Karpas-422 (cell line): ENCODE measurements at regions not wholly inside any gene's neighbourhood (a gene's known extent, or its start where the extent isn't known, plus 50 kb on each side); places are given as distances from the start of the nearest gene placed in this dataset.

Experiments
- DNase-seq: peaks from one replicate; pipeline ENCODE4 v3.0.0-alpha.2; 2015
- H2AFZ ChIP-seq: fragments of 200-600 bp; sonication (generic); 2 replicates; pipeline ENCODE4 v1.6.1; 2014; ENCODE audit warnings: antibody characterized with exemption, low read length, mixed read lengths
- H3K27ac ChIP-seq: fragments of 200-600 bp; sonication (generic); 2 replicates; pipeline ENCODE4 v1.5.1; 2014; ENCODE audit warnings: mild to moderate bottlenecking, low read length, moderate library complexity
- H3K27me3 ChIP-seq: fragments of 200-600 bp; sonication (generic); 2 replicates; pipeline ENCODE4 v1.6.1; 2014; ENCODE audit warnings: low read length, mixed read lengths
- H3K36me3 ChIP-seq: fragments of 200-600 bp; sonication (generic); 2 replicates; pipeline ENCODE4 v1.6.1; 2014; ENCODE audit warnings: low read length, mixed read lengths; ENCODE audit not compliant: insufficient read depth
- H3K4me1 ChIP-seq: fragments of 200-600 bp; sonication (generic); 2 replicates; pipeline ENCODE4 v1.6.1; 2014; ENCODE audit warnings: mild to moderate bottlenecking, low read length, mixed read lengths
- H3K4me2 ChIP-seq: fragments of 200-600 bp; sonication (generic); 2 replicates; pipeline ENCODE4 v1.6.1; 2014; ENCODE audit warnings: low read length, low read depth, mild to moderate bottlenecking; ENCODE audit not compliant: poor library complexity, severe bottlenecking
- H3K4me3 ChIP-seq: fragments of 200-600 bp; sonication (generic); 2 replicates; pipeline ENCODE4 v1.5.1; 2014; ENCODE audit warnings: mild to moderate bottlenecking, antibody characterized with exemption, low read length, mixed read lengths
- H3K79me2 ChIP-seq: fragments of 200-600 bp; sonication (generic); 2 replicates; pipeline ENCODE4 v1.6.1; 2014; ENCODE audit warnings: mild to moderate bottlenecking, low read length, mixed read lengths
- H3K9ac ChIP-seq: fragments of 200-600 bp; sonication (generic); 2 replicates; pipeline ENCODE4 v1.6.0; 2014; ENCODE audit warnings: low read length
- H3K9me2 ChIP-seq: fragments of 200-600 bp; sonication (generic), shearing (Covaris generic); replicated peaks from 2 replicates; pipeline ENCODE4 v1.6.0; 2014; ENCODE audit warnings: mild to moderate bottlenecking, low read length, moderate library complexity; ENCODE audit not compliant: insufficient read depth
- H3K9me3 ChIP-seq: fragments of 300-700, 200-600 bp; sonication (generic); 2 replicates; pipeline ENCODE4 v1.6.1; 2014; ENCODE audit warnings: low read length, mixed read lengths
- H4K20me1 ChIP-seq: fragments of 200-600 bp; sonication (generic); 2 replicates; pipeline ENCODE4 v1.6.1; 2014; ENCODE audit warnings: mild to moderate bottlenecking, antibody characterized with exemption, low read length, low read depth; ENCODE audit not compliant: insufficient read depth

GRCh38 chr18:72630991-72631390 lies 86.8 kb upstream of the CBLN2 start:
- Histone ChIP-seq H4K20me1 (no peaks in the 10 kb centered on the region), H3K4me1 (no peaks in the 10 kb centered on the region), H3K27me3 (no peaks in the 10 kb centered on the region), H3K9ac (no peak overlapping the region), H3K27ac (no peak overlapping the region), H3K4me3 (no peak overlapping the region), H3K9me2 (no peaks in the 10 kb centered on the region; the same call in 1 of the 2 replicates), H2AFZ (no peak overlapping the region), H3K36me3 (no peaks in the 10 kb centered on the region), H3K4me2 (no peak overlapping the region), H3K9me3 (peaks cover 22% of the 10 kb centered on the region), H3K79me2 (no peaks in the 10 kb centered on the region)
- no peak for DNase-seq

- no peak for DNase-seq
- H3K9ac ChIP-seq = no peak overlapping the region
- no peaks in the 10 kb centered on the region for H3K9me2 ChIP-seq
- no peaks in the 10 kb centered on the region for H3K27me3 ChIP-seq
- H2AFZ ChIP-seq = no peak overlapping the region
- H3K4me2 ChIP-seq = no peak overlapping the region
- no peak overlapping the region for H3K4me3 ChIP-seq
- H3K79me2 ChIP-seq = no peaks in the 10 kb centered on the region
- H3K36me3 ChIP-seq = no peaks in the 10 kb centered on the region
- peaks cover 34% of the 10 kb centered on the region for H3K9me3 ChIP-seq
- H3K27ac ChIP-seq = no peak overlapping the region
- H4K20me1 ChIP-seq = no peaks in the 10 kb centered on the region
- no peaks in the 10 kb centered on the region for H3K4me1 ChIP-seq
Measured at GRCh38 chr18:72623444-72623843, 79.3 kb upstream of the CBLN2 start.

GRCh38 chr18:72613534-72613930 lies 69.4 kb upstream of the CBLN2 start:
- Histone ChIP-seq H3K4me1 (no peaks in the 10 kb centered on the region), H3K27me3 (no peaks in the 10 kb centered on the region), H3K79me2 (no peaks in the 10 kb centered on the region), H3K9me3 (peaks cover 32% of the 10 kb centered on the region), H4K20me1 (no peaks in the 10 kb centered on the region), H2AFZ (no peak overlapping the region), H3K36me3 (no peaks in the 10 kb centered on the region), H3K9me2 (no peaks in the 10 kb centered on the region), H3K27ac (no peak overlapping the region), H3K9ac (no peak overlapping the region), H3K4me2 (no peak overlapping the region), H3K4me3 (no peak overlapping the region)
- DNase-seq = no peak

DNA sequence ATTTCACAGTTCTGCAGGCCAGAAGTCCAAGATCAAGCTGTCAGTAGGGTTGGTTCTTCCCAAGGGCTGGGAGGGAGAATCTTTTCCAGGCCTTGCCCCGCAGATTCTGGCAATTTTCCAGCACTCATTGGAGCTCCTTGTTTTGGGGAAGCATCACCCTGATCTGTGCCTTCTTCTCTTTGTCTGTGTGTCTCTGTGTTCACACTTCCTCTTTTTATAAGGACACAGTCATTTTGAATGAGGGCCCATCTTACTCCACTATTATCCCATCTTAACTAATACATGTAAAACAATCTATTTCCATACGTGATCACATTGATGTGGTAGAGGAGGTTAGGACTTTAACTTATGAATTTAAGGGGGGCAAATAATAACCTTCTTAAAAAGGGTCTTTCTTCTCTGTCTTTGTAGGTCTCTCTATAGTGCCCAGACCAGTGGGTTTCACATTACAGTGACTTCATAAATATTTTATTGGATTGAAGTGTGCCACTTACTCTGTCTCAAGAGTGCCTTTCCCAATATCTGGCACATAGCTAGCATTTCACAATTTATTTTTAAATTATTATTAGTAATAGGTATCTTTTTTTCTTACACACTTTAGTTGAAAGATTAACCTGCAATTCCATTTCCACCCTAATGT lies 68.9 kb upstream of the CBLN2 start:
- Histone ChIP-seq H3K9ac (no peak overlapping the region), H3K36me3 (no peaks in the 10 kb centered on the region), H3K27me3 (no peaks in the 10 kb centered on the region), H3K79me2 (no peaks in the 10 kb centered on the region), H3K4me3 (no peak overlapping the region), H3K4me2 (no peak overlapping the region), H3K9me2 (no peaks in the 10 kb centered on the region), H3K9me3 (peaks cover 27% of the 10 kb centered on the region), H3K4me1 (no peaks in the 10 kb centered on the region), H4K20me1 (no peaks in the 10 kb centered on the region), H3K27ac (no peak overlapping the region), H2AFZ (no peak overlapping the region)
- no peak for DNase-seq

GRCh38 chr18:72605376-72605775 lies 61.2 kb upstream of the CBLN2 start:
- Histone ChIP-seq H3K9ac (no peak overlapping the region), H3K9me2 (no peaks in the 10 kb centered on the region), H3K9me3 (peaks cover 43% of the 10 kb centered on the region), H4K20me1 (no peaks in the 10 kb centered on the region), H3K27ac (no peak overlapping the region), H3K4me3 (no peak overlapping the region), H3K4me2 (no peak overlapping the region), H2AFZ (no peak overlapping the region), H3K4me1 (no peaks in the 10 kb centered on the region), H3K27me3 (no peaks in the 10 kb centered on the region), H3K79me2 (no peaks in the 10 kb centered on the region), H3K36me3 (no peaks in the 10 kb centered on the region)
- DNase-seq = no peak

- Histone ChIP-seq H3K79me2 (no peaks in the 10 kb centered on the region), H3K9ac (no peak overlapping the region)
Measured at GRCh38 chr18:72601944-72602343, 57.8 kb upstream of the CBLN2 start.

GRCh38 chr18:72601481-72601880 lies 57.3 kb upstream of the CBLN2 start:
- Histone ChIP-seq H3K27ac (no peak overlapping the region), H2AFZ (no peak overlapping the region), H3K79me2 (no peaks in the 10 kb centered on the region), H4K20me1 (no peaks in the 10 kb centered on the region), H3K4me2 (no peak overlapping the region), H3K9ac (no peak overlapping the region), H3K4me3 (no peak overlapping the region), H3K9me2 (no peaks in the 10 kb centered on the region), H3K27me3 (no peaks in the 10 kb centered on the region), H3K36me3 (no peaks in the 10 kb centered on the region), H3K9me3 (peaks cover 60% of the 10 kb centered on the region), H3K4me1 (no peaks in the 10 kb centered on the region)
- no peak for DNase-seq

More at GRCh38 chr18:72601944-72602343, 57.8 kb upstream of the CBLN2 start:
- DNase-seq = no peak
- Histone ChIP-seq H3K27ac (no peak overlapping the region), H3K27me3 (no peaks in the 10 kb centered on the region), H3K4me2 (no peak overlapping the region), H3K4me1 (no peaks in the 10 kb centered on the region), H3K36me3 (no peaks in the 10 kb centered on the region), H4K20me1 (no peaks in the 10 kb centered on the region), H3K9me3 (peaks cover 59% of the 10 kb centered on the region), H3K9me2 (no peaks in the 10 kb centered on the region), H2AFZ (no peak overlapping the region), H3K4me3 (no peak overlapping the region)
